H9 (cell line): ENCODE measurements at regions not wholly inside any gene's neighbourhood (a gene's known extent, or its start where the extent isn't known, plus 50 kb on each side); places are given as distances from the start of the nearest gene placed in this dataset.
A peak's percentile ranks its signal among the peaks of the same experiment; 100 is the strongest.

ENCODE experiments used
- DNase-seq: peaks from one replicate; pipeline ENCODE4 v3.0.0-alpha.2; 2017
- H2AFZ ChIP-seq: one replicate; pipeline ENCODE4 v1.6.1; 2013; ENCODE audit warnings: mild to moderate bottlenecking, low read length, control low read depth, moderate library complexity
- H2AK5ac ChIP-seq: 2 replicates; pipeline ENCODE4 v1.6.1; 2013; ENCODE audit warnings: low read length, control low read depth, mixed read lengths; ENCODE audit not compliant: insufficient read length
- H2BK120ac ChIP-seq: one replicate; pipeline ENCODE4 v1.6.1; 2013; ENCODE audit warnings: low read depth, mild to moderate bottlenecking, low read length, control low read depth, inconsistent platforms; ENCODE audit not compliant: poor library complexity, severe bottlenecking
- H2BK12ac ChIP-seq: 2 replicates; pipeline ENCODE4 v1.6.1; 2013; ENCODE audit warnings: low read length, control low read depth, mixed read lengths, low read depth; ENCODE audit not compliant: insufficient read length
- H2BK15ac ChIP-seq: 2 replicates; pipeline ENCODE4 v1.6.1; 2013; ENCODE audit warnings: low read depth, low read length, control low read depth
- H2BK20ac ChIP-seq: one replicate; pipeline ENCODE4 v1.6.1; 2013; ENCODE audit warnings: low read depth, mild to moderate bottlenecking, low read length, control low read depth, inconsistent platforms; ENCODE audit not compliant: poor library complexity, severe bottlenecking
- H2BK5ac ChIP-seq: 2 replicates; pipeline ENCODE4 v1.6.1; 2013; ENCODE audit warnings: low read length, control low read depth, mixed read lengths; ENCODE audit not compliant: insufficient read length
- H3K14ac ChIP-seq: 2 replicates; pipeline ENCODE4 v1.6.1; 2013; ENCODE audit warnings: low read length, control low read depth; ENCODE audit not compliant: insufficient read depth
- H3K18ac ChIP-seq: 2 replicates; pipeline ENCODE4 v1.6.1; 2013; ENCODE audit warnings: low read depth, mild to moderate bottlenecking, mixed read lengths, low read length, control low read depth; ENCODE audit not compliant: insufficient read length
- H3K23ac ChIP-seq: 2 replicates; pipeline ENCODE4 v1.6.1; 2013; ENCODE audit warnings: low read length, control low read depth, mixed read lengths, low read depth; ENCODE audit not compliant: insufficient read length
- H3K23me2 ChIP-seq: 2 replicates; pipeline ENCODE4 v1.6.1; 2013; ENCODE audit warnings: low read depth, mild to moderate bottlenecking, mixed read lengths, low read length, control low read depth; ENCODE audit not compliant: insufficient read length, poor library complexity, severe bottlenecking
- H3K27ac ChIP-seq: 2 replicates; pipeline ENCODE4 v1.5.1; 2013; ENCODE audit warnings: low read length, control low read depth, mixed read lengths, low read depth; ENCODE audit not compliant: insufficient read length
- H3K27me3 ChIP-seq: 2 replicates; pipeline ENCODE4 v1.6.1; 2013; ENCODE audit warnings: low read length, control low read depth, inconsistent platforms; ENCODE audit not compliant: insufficient read depth
- H3K4ac ChIP-seq: 2 replicates; pipeline ENCODE4 v1.6.1; 2013; ENCODE audit warnings: low read depth, mild to moderate bottlenecking, control low read depth, inconsistent platforms, low read length, moderate library complexity
- H3K4me1 ChIP-seq: 2 replicates; pipeline ENCODE4 v1.6.1; 2013; ENCODE audit warnings: low read length, control low read depth, inconsistent platforms; ENCODE audit not compliant: insufficient read depth
- H3K4me2 ChIP-seq: 2 replicates; pipeline ENCODE4 v1.6.1; 2013; ENCODE audit warnings: low read length, control low read depth, mixed read lengths; ENCODE audit not compliant: insufficient read length, insufficient read depth
- H3K56ac ChIP-seq: 2 replicates; pipeline ENCODE4 v1.6.1; 2013; ENCODE audit warnings: low read depth, mild to moderate bottlenecking, mixed read lengths, low read length, control low read depth; ENCODE audit not compliant: insufficient read length
- H3K79me1 ChIP-seq: 2 replicates; pipeline ENCODE4 v1.6.1; 2013; ENCODE audit warnings: low read depth, mild to moderate bottlenecking, moderate library complexity, low read length, control low read depth, inconsistent platforms; ENCODE audit not compliant: insufficient read depth, poor library complexity, severe bottlenecking
- H3K79me2 ChIP-seq: 2 replicates; pipeline ENCODE4 v1.6.1; 2013; ENCODE audit warnings: low read length, control low read depth, inconsistent platforms; ENCODE audit not compliant: insufficient read depth
- H3K9ac ChIP-seq: 2 replicates; pipeline ENCODE4 v1.6.1; 2013; ENCODE audit warnings: low read length, control low read depth, mixed read lengths; ENCODE audit not compliant: insufficient read length; ENCODE audit errors: extremely low read depth
- H3K9me3 ChIP-seq: one replicate; pipeline ENCODE4 v1.6.1; 2013; ENCODE audit warnings: low read depth, low read length, inconsistent platforms; ENCODE audit not compliant: control insufficient read depth
- H3T11ph ChIP-seq: one replicate; pipeline ENCODE4 v1.6.1; 2013; ENCODE audit warnings: mild to moderate bottlenecking, low read length, control low read depth, inconsistent platforms
- H4K20me1 ChIP-seq: one replicate; pipeline ENCODE4 v1.6.1; 2013; ENCODE audit not compliant: control insufficient read depth, insufficient read length, insufficient read depth
- H4K5ac ChIP-seq: 2 replicates; pipeline ENCODE4 v1.6.1; 2013; ENCODE audit warnings: low read depth, mild to moderate bottlenecking, mixed read lengths, low read length, control low read depth; ENCODE audit not compliant: insufficient read length
- H4K8ac ChIP-seq: replicated peaks from 2 replicates; pipeline ENCODE4 v1.6.1; 2013; ENCODE audit warnings: low read length, control low read depth, mixed read lengths, low read depth; ENCODE audit not compliant: insufficient read length
- H4K91ac ChIP-seq: 2 replicates; pipeline ENCODE4 v1.6.1; 2013; ENCODE audit warnings: low read depth, mild to moderate bottlenecking, moderate library complexity, mixed read lengths, low read length, control low read depth; ENCODE audit not compliant: insufficient read length
- H3K27ac Mint-ChIP-seq, 3 experiments: 2 replicates in 2 of 3; 3 replicates in 1 of 3; pipeline ENCODE4 v1.8.0; 2020 to 2021; ENCODE audit warnings: mixed read lengths in 3 of 3, mild to moderate bottlenecking in 1 of 3, moderate library complexity in 1 of 3
- H3K27me3 Mint-ChIP-seq: 2 replicates; pipeline ENCODE4 v1.8.0; 2021; ENCODE audit warnings: low read depth, mild to moderate bottlenecking, moderate library complexity, mixed read lengths
- H3K36me3 Mint-ChIP-seq, 3 experiments: 2 replicates in 2 of 3; 3 replicates in 1 of 3; pipeline ENCODE4 v1.8.0; 2020 to 2021; ENCODE audit warnings: low read depth in 3 of 3, mixed read lengths in 3 of 3; ENCODE audit not compliant: insufficient read depth in 1 of 3
- H3K4me1 Mint-ChIP-seq, 2 experiments: 2 replicates each; pipeline ENCODE4 v1.8.0; 2020; ENCODE audit warnings: mixed read lengths in 2 of 2
- H3K4me3 Mint-ChIP-seq, 2 experiments: 2 replicates in 1 of 2; 3 replicates in 1 of 2; pipeline ENCODE4 v1.8.0; 2020 to 2021; ENCODE audit warnings: mild to moderate bottlenecking in 2 of 2, mixed read lengths in 2 of 2, moderate library complexity in 1 of 2
- H3K9me3 Mint-ChIP-seq, 2 experiments: 2 replicates in 1 of 2; 3 replicates in 1 of 2; pipeline ENCODE4 v1.8.0; 2020; ENCODE audit warnings: mild to moderate bottlenecking in 2 of 2, mixed read lengths in 2 of 2, moderate library complexity in 1 of 2
- CTCF ChIP-seq: fragments of 200-600 bp; sonication (generic); conservative IDR thresholded peaks from 3 replicates; pipeline ENCODE4 v1.8.0; 2021; ENCODE audit warnings: antibody characterized with exemption, mild to moderate bottlenecking
- WGBS: extraction: QIAGEN DNeasy Blood & Tissue Kit; methylation state at CpG from one replicate; pipeline ENCODE4 v1.1.7; 2013; ENCODE audit warnings: missing lambda C conversion rate, low lambda C conversion rate, mixed read lengths; ENCODE audit not compliant: insufficient read length; ENCODE audit errors: extremely low coverage; 5-methylcytosine and 5-hydroxymethylcytosine counted together

GRCh38 chr14:99072433-99072832, 199.6 kb downstream of the BCL11B start:
- H3K79me2 ChIP-seq: no peaks in the 10 kb centered on the region
- H4K20me1 ChIP-seq: no peaks in the 10 kb centered on the region
- H2BK5ac ChIP-seq: no peak overlapping the region
- H3K14ac ChIP-seq: no peak overlapping the region
- H3K23me2 ChIP-seq: no peaks in the 10 kb centered on the region
- no peak for TF ChIP-seq CTCF
- no peak overlapping the region for H3K23ac ChIP-seq
- H4K8ac ChIP-seq: no peak overlapping the region
- no peak overlapping the region for H3K56ac ChIP-seq
- Mint-ChIP-seq H3K4me3 (no peak overlapping the region), H3K36me3 (peaks cover 0 to 8% (median 0%) of the 10 kb centered on the region in 3 experiments; a peak in 2 of 7 replicates), H3K9me3 (peaks cover 0 to 9% of the 10 kb centered on the region in 2 experiments; a peak in 4 of 5 replicates), H3K27me3 (no peaks in the 10 kb centered on the region), H3K4me1 (no peaks in the 10 kb centered on the region), H3K27ac (no peak overlapping the region)
- H3K9ac ChIP-seq: no peak overlapping the region
- no CpG with 5 or more reads among the region's 12 CpGs for WGBS
- no peak overlapping the region for H2BK120ac ChIP-seq
- no peak overlapping the region for H4K5ac ChIP-seq
- H4K91ac ChIP-seq: no peak overlapping the region
- no peak overlapping the region for H2BK20ac ChIP-seq
- H2BK15ac ChIP-seq: no peak overlapping the region
- no peak overlapping the region for H2BK12ac ChIP-seq
- no peak overlapping the region for H2AK5ac ChIP-seq
- H3T11ph ChIP-seq: no peak overlapping the region
- H2AFZ ChIP-seq: no peak overlapping the region
- H3K27me3 ChIP-seq: no peaks in the 10 kb centered on the region
- H3K9me3 ChIP-seq: no peaks in the 10 kb centered on the region
- peak; percentile 10 for DNase-seq
- no peak overlapping the region for H3K27ac ChIP-seq
- H3K18ac ChIP-seq: no peak overlapping the region
- H3K4me2 ChIP-seq: no peak overlapping the region
- no peaks in the 10 kb centered on the region for H3K79me1 ChIP-seq
- no peaks in the 10 kb centered on the region; the same call in 1 of the 2 replicates for H3K4me1 ChIP-seq
- no peak overlapping the region for H3K4ac ChIP-seq
